ENCODE measurements at regions not wholly inside any gene's neighbourhood (a gene's known extent, or its start where the extent isn't known, plus 50 kb on each side); places are given as distances from the start of the nearest gene placed in this dataset.

DNA sequence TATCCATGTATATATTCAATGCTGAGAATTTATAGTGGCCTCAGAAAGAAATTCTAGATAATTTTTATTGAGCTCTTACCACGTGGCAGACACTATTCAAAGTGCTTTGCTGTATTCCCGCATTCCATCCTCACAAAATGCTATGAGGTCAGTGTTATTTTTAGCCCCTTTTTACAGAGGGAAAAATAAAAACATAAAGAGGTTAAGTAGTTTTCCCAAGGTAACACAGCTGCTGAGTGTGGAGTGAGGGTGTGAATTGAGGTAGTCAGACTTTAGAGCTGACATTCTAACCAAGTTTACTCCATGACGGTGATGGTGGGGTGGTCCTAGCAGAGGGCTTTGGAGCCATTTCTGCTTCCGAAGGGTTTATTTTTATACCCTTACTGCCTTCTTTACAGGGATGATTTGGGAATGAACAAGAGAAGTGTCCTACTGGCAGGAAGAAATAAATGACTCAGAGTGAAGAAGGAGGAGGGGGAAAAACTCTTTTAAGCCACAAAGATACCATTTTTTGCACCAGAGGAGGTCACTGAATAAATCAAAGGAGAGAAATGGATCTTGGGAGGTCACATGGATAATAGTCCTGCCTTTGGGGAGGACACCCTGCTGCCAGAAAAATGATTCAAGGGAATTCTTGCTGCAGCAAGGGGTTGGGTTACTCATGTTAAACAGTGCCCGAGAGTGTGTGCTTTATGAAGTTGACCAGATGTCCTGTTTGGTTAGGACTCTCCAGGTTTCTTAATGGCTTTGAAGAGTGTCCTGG, 76.1 kb downstream of the HMHB1 start:
- H3K27ac ChIP-seq (ENCODE audit: low read length): peak overlapping the region; percentile 34; the same call in 1 of the 2 replicates
- H2AFZ ChIP-seq (ENCODE audit: low read length): peak overlapping the region; percentile 35; the same call in 1 of the 2 replicates
- ChIA-PET CTCF (no interaction called here), POLR2A (ENCODE audit: unreplicated experiment) (no interaction called here)
- H3K9me2 ChIP-seq (replicated peaks; ENCODE audit: low read length): no peaks in the 10 kb centered on the region
- no peaks in the 10 kb centered on the region for H4K20me1 ChIP-seq (ENCODE audit: low read length)
- intact Hi-C loops (cut with micrococcal nuclease): no loop called here
- no TSS peak for BruUV-seq (replicated peaks)
- H3K79me2 ChIP-seq (ENCODE audit: low read length): no peaks in the 10 kb centered on the region
- peak; percentile 59 for ATAC-seq
- DNase-seq: peak; percentile 23
- H3K4me1 ChIP-seq (ENCODE audit: insufficient read depth, low read length): peaks cover 24% of the 10 kb centered on the region
- H3K27me3 ChIP-seq (ENCODE audit: low read length): no peaks in the 10 kb centered on the region
- no peak overlapping the region; the same call in 1 of the 2 replicates for H3K4me2 ChIP-seq (ENCODE audit: low read length)
- H3K9ac ChIP-seq (ENCODE audit: low read length): no peak overlapping the region
- no peaks in the 10 kb centered on the region for H3K9me3 ChIP-seq (ENCODE audit: low read length)
- H3K4me3 ChIP-seq (ENCODE audit: low read length): no peak overlapping the region
- H3F3A ChIP-seq (ENCODE audit: low read length, unreplicated experiment): no peaks in the 10 kb centered on the region
- H3K36me3 ChIP-seq (ENCODE audit: low read depth, low read length): no peaks in the 10 kb centered on the region
- TF ChIP-seq EZH2phosphoT487 (IDR thresholded peaks at IDR 0.05; ENCODE audit: borderline replicate concordance, low read length): no peak
- TF ChIP-seq, protein P1, sequence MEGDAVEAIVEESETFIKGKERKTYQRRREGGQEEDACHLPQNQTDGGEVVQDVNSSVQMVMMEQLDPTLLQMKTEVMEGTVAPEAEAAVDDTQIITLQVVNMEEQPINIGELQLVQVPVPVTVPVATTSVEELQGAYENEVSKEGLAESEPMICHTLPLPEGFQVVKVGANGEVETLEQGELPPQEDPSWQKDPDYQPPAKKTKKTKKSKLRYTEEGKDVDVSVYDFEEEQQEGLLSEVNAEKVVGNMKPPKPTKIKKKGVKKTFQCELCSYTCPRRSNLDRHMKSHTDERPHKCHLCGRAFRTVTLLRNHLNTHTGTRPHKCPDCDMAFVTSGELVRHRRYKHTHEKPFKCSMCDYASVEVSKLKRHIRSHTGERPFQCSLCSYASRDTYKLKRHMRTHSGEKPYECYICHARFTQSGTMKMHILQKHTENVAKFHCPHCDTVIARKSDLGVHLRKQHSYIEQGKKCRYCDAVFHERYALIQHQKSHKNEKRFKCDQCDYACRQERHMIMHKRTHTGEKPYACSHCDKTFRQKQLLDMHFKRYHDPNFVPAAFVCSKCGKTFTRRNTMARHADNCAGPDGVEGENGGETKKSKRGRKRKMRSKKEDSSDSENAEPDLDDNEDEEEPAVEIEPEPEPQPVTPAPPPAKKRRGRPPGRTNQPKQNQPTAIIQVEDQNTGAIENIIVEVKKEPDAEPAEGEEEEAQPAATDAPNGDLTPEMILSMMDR (conservative IDR thresholded peaks at IDR 0.05; ENCODE audit: low read depth, low read length): no peak
- no peak for TF ChIP-seq EZH2 (IDR thresholded peaks at IDR 0.05; ENCODE audit: low read length, unreplicated experiment)

DNA sequence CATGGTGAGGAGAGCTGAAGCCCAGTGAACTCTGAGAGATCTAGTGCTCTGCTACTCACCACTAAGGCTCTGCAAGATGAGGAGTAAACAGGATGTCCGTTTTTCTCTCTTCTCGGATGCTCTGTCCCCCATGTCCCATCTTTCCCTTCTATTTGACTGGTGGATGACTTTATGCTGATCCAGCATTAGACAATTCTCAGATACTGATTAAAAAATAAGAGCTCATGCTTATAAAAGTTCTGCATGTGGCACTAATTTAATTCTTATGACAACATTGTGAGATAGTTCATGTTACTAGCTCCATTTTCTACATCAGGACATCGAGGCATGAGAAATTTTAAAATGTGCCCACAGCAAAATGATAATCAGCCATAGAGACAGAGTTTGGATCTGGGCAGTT, 77.0 kb downstream of the HMHB1 start:
- no peak for DNase-seq
- H3K4me1 ChIP-seq (ENCODE audit: insufficient read depth, low read length): peaks cover 29% of the 10 kb centered on the region
- H3F3A ChIP-seq (ENCODE audit: low read length, unreplicated experiment): no peaks in the 10 kb centered on the region
- BruUV-seq (replicated peaks): no TSS peak
- intact Hi-C loops (cut with micrococcal nuclease): no loop called here
- ChIA-PET CTCF (no interaction called here), POLR2A (ENCODE audit: unreplicated experiment) (no interaction called here)
- no peak overlapping the region for H3K9ac ChIP-seq (ENCODE audit: low read length)
- H2AFZ ChIP-seq (ENCODE audit: low read length): no peak overlapping the region
- no peaks in the 10 kb centered on the region for H3K27me3 ChIP-seq (ENCODE audit: low read length)
- no peaks in the 10 kb centered on the region for H3K79me2 ChIP-seq (ENCODE audit: low read length)
- ATAC-seq: no peak
- H3K9me3 ChIP-seq (ENCODE audit: low read length): no peaks in the 10 kb centered on the region
- no peak overlapping the region for H3K4me2 ChIP-seq (ENCODE audit: low read length)
- TF ChIP-seq, protein P1 (conservative IDR thresholded peaks at IDR 0.05; ENCODE audit: low read depth, low read length): no peak
- TF ChIP-seq EZH2phosphoT487 (IDR thresholded peaks at IDR 0.05; ENCODE audit: borderline replicate concordance, low read length): no peak
- H4K20me1 ChIP-seq (ENCODE audit: low read length): no peaks in the 10 kb centered on the region
- no peaks in the 10 kb centered on the region for H3K36me3 ChIP-seq (ENCODE audit: low read depth, low read length)
- no peaks in the 10 kb centered on the region for H3K9me2 ChIP-seq (replicated peaks; ENCODE audit: low read length)
- no peak overlapping the region for H3K4me3 ChIP-seq (ENCODE audit: low read length)
- no peak overlapping the region for H3K27ac ChIP-seq (ENCODE audit: low read length)

DNA sequence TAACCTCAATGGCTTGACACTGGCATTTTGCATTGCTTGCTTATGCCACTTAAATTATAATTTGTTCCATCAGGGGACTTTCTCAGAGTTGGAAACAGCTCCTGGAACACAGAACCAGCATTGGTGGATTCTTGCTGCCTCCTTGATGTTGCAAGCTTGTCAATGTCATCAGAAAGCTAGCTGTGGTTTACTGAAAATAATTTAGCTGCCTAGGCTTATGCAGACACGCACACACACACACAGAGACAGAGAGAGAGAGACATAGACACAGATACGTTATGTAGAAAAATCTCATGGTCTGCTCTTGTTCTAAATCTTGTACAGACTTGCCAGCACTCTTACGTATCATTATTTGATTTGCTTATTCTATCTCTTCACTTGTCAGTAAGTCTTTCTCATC, 78.0 kb downstream of the HMHB1 start:
- Histone ChIP-seq H3K9me2 (replicated peaks; ENCODE audit: low read length) (no peaks in the 10 kb centered on the region), H4K20me1 (ENCODE audit: low read length) (no peaks in the 10 kb centered on the region), H3K4me1 (ENCODE audit: insufficient read depth, low read length) (peaks cover 29% of the 10 kb centered on the region), H3K9ac (ENCODE audit: low read length) (no peak overlapping the region), H3K9me3 (ENCODE audit: low read length) (no peaks in the 10 kb centered on the region), H3K79me2 (ENCODE audit: low read length) (no peaks in the 10 kb centered on the region), H3F3A (ENCODE audit: low read length, unreplicated experiment) (no peaks in the 10 kb centered on the region), H3K27me3 (ENCODE audit: low read length) (no peaks in the 10 kb centered on the region), H3K27ac (ENCODE audit: low read length) (no peak overlapping the region), H3K4me2 (ENCODE audit: low read length) (no peak overlapping the region), H2AFZ (ENCODE audit: low read length) (no peak overlapping the region), H3K36me3 (ENCODE audit: low read depth, low read length) (no peaks in the 10 kb centered on the region), H3K4me3 (ENCODE audit: low read length) (no peak overlapping the region)
- DNase-seq: no peak
- TF ChIP-seq EZH2 (IDR thresholded peaks at IDR 0.05; ENCODE audit: low read length, unreplicated experiment) (no peak), EZH2phosphoT487 (IDR thresholded peaks at IDR 0.05; ENCODE audit: borderline replicate concordance, low read length) (no peak)
- TF ChIP-seq, protein P1 (conservative IDR thresholded peaks at IDR 0.05; ENCODE audit: low read depth, low read length): no peak
- intact Hi-C loops (cut with micrococcal nuclease): loop anchor here (10.0 kb wide), 1 partner anchor 255 kb away; no protein-coding TSS in a partner anchor
- POLR2A ChIA-PET (ENCODE audit: unreplicated experiment): no interaction called here
- ATAC-seq: no peak
- CTCF ChIA-PET: interaction anchor here (0.7 kb wide), 1 partner anchor 87 kb away, joined by 5 read pairs; no protein-coding TSS in a partner anchor
- no TSS peak for BruUV-seq (replicated peaks)

Data from PC-3 (cell line).